ENCODE measurements at regions not wholly inside any gene's neighbourhood (a gene's known extent, or its start where the extent isn't known, plus 50 kb on each side); places are given as distances from the start of the nearest gene placed in this dataset.
"Not testable (repeated sequence)": the region's sequence is repeated elsewhere in the genome, so short reads cannot be mapped to it uniquely, and the experiment has no call there.

DNA sequence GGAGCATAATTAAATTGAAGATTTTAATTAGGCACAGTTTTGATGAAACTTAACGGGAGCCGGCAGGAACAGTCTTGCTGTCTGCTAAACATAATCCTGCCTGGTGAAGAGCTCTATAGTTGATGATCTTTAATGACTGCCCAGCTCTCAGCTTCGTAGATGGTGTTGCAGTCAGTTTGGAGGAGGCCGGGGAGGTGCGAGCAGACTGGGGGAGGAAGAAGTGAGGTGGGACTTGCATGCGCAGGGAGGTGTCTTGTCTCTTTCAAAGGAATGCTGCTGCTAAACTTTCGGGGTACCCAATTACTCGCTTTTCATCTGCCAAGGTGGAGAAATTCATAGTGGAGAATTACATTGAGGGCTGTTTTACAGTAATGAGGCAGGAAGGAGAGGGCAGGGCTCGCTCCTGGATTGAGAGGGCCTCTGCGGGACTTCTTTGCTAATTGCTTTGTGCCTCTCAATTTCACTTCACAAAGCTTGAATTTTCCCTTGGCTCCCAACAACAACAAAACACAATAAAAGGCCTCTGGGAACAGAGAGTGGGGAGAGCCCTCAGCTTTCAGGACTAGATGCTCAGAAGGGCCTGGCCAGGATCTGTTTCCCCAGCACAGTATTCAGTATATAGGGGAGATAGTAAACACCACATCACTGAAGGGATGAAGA, 257.9 kb upstream of the ADRA1B start:
- DNase-seq = no peak

DNA sequence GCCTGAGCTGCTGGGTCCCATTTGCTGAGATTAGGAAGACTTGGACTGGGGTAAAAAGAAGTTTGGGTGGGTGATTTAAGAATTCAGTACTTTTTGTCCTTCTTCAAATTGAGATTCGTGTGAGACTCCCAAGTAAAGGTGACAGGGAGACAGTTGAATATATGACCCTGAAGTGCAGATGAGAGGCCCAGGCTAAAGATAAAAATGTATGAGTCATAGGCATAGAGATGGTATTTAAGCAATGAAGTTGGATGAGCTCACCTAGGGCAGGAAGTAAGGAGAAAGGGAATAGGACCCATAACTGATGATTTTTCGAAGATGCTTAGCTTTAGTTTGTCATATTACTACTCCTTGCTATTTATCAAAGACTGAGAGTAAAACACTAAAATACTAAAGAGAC, 255.9 kb upstream of the ADRA1B start:
- DNase-seq = no peak

GRCh38 chr5:159663986-159664385, 252.3 kb upstream of the ADRA1B start:
- no peak for DNase-seq

DNA sequence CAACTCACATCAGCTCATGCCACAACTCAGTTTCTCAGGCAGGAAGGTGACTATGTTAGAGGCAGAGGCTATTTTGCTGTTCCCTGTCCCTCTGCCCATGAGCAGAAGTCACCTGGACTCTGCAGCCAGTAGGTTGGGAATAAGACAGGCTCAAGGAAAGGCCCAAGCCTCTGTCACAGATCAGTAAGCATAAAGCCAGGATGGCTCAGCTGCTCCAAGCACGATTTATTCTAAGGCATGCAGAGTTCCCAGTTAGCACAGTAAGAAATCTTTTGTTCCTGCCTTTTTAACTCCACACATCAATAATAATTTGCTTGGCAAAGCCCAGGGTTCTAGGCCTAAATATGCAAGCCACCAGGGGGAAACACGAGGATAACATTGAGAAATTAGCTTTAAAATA, 249.0 kb upstream of the ADRA1B start:
- DNase-seq = no peak

DNA sequence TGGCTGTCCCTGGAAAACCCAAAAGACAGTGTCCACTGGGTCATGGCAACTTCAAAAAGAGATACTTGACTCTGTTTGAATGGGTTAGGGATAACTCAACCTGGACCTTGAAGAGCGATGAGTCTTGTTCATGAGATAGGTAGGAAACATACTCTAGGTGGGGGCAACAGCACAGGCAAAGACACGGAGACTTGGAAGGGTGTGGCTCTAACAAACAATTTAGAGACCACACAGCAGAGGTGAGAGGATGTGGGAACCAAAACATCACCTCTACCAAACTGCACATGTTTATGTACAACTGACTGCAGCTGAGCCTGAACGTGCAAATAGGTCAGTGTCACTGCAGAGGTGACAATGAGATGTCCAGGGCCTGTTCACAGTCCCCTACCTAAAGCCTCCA, 247.7 kb upstream of the ADRA1B start:
- no peak for DNase-seq

DNA sequence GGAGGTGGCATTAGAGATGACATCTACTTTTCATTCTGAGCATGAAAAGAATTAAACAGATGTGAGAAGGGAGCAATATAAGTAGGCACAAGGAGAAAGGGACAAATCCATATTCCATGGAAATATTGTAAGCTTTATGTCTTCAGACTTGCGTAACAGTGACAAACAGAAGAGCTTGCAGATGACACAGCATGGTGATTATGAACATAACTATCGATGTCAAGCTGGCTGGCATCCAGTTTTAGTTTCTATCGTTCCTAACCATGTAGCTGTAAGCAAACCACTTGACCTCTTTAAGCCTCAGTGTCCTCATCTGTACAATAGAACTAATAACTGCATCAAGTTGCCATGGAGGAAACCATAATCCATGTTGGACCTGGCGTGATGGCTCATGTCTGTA, 246.7 kb upstream of the ADRA1B start:
- no peak for DNase-seq

- no peak for DNase-seq
Observed at GRCh38 chr5:159671886-159672285, 244.4 kb upstream of the ADRA1B start.

DNA sequence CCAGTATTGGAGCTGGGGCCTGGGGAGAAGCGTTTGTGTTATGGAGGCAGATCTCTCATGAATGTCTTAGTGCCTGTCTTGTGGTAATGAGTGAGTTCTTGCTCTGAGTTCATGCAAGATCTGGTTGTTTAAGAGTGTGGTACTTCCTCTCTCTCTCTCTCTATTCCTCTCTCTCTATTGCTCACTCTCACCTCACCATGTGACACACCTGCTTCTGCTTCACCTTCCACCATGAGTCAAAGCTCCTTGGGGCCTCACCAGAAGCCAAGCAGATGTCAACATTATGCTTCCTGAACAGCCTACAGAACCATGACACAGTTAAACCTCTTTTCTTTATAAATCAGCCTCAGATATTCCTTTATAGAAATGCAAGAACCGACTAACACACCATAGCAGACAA, 242.7 kb upstream of the ADRA1B start:
- no peak for DNase-seq

- no peak for DNase-seq
Observed at GRCh38 chr5:159678657-159679392, 237.5 kb upstream of the ADRA1B start.

DNA sequence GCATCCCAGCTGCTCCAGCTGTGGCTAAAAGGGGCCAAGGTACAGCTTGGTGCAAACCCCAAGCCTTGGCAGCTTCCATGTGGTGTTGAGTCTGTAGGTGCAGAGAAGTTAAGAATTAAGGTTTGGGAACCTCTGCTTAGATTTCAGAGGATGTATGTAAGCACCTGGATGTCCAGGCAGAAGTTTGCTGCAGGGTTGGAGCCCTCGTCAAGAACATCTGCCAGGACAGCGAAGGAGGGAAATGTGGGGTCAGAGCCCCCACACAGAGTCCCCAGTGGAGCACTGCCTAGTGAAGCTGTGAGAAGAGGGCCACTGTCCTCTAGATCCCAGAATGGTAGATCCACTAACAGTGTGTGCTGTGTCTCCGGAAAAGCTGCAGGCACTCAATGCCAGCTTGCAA, 236.2 kb upstream of the ADRA1B start:
- DNase-seq = no peak

GRCh38 chr5:159681661-159682060, 234.6 kb upstream of the ADRA1B start:
- DNase-seq = no peak

DNA sequence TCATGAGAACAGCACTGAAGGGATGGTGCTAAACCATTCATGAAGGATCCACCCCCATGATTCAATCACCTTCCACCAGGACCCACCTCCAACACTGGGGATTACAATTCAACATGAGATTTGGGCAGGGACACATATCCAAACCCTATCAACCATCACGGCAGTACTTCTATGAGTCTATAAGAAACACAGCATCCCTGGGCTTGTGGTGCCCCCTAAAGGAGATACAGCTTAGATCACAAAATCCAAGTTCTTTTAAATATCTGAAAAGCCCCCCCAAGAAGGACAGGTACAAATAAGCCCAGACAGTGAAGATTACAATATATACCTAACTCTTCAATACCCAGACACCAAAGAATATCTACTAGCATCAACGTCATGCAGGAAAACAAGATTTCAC, 233.7 kb upstream of the ADRA1B start:
- no peak for DNase-seq

GRCh38 chr5:159687892-159688291, 228.4 kb upstream of the ADRA1B start:
- not testable (repeated sequence) for DNase-seq

- no peak for DNase-seq
Observed at GRCh38 chr5:159695741-159696294, 220.5 kb upstream of the ADRA1B start.

DNA sequence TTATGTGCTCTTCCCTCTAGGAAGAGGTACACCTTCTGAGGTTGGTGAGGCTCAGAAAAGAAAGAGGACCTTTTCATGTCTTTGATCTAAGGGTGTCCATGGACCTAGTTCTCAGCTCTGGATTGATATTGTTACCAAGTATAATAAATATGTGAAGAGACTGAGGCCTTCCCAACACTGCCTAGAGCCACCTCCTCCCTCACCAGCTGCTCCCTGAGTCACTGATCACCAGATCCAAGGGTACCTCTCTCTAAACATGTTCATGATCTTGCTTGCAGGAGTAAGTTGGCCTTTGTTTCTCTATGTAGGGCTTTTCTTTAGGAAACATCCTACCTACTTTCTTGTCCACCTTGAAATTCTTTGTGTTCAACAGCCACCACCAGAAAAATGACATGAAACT, 218.8 kb upstream of the ADRA1B start:
- DNase-seq = no peak

GRCh38 chr5:159698322-159698721, 218.0 kb upstream of the ADRA1B start:
- no peak for DNase-seq

GRCh38 chr5:159700016-159700415, 216.3 kb upstream of the ADRA1B start:
- DNase-seq = no peak

- no peak for DNase-seq
Observed at GRCh38 chr5:159702301-159702700, 214.0 kb upstream of the ADRA1B start.

GRCh38 chr5:159702826-159703225, 213.5 kb upstream of the ADRA1B start:
- DNase-seq = no peak

GRCh38 chr5:159704160-159704559, 212.1 kb upstream of the ADRA1B start:
- no peak for DNase-seq

DNA sequence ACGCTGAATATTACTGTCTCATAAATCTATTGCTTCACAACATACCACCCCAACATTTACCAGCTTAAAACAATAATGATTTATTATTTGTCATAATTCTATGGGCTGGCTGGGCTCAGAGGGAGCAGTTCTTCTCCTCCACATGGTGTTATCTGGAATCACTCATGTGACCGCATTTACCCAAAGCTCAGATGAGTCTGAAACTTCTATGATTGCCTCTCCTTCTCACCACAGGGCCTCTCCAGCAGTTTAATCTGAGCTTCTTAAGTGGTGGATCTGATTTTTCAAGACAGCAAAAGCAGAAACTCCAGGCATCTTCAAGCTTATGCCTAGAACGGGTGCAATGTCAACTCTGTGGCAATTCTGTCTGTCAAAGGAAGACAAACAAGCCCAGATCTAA, 210.3 kb upstream of the ADRA1B start:
- DNase-seq = no peak

GRCh38 chr5:159708090-159708489, 208.2 kb upstream of the ADRA1B start:
- DNase-seq = no peak

DNA sequence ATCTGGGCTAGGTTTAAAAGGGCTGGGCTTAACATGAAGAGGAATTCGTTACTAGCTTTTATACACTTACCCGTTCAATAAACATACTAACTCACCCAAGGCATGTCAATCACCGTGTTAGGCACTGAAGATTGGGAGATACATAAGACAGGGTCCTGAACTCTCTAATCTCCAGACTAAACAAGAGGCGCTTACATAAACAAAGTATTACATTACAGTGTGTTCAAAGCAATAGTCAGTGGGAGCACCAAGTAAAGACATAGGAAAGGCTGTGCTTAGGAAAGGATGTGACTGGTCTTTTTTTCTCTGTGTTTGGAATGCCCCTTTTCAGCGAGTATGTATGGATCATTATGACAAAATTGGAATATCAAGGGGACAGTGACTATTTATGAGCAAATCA, 203.6 kb upstream of the ADRA1B start:
- DNase-seq = no peak

GRCh38 chr5:159713254-159713653, 203.0 kb upstream of the ADRA1B start:
- DNase-seq = no peak

GRCh38 chr5:159713773-159714172, 202.5 kb upstream of the ADRA1B start:
- no peak for DNase-seq

Measured in NCI-H774 (cell line).